ENCODE measurements at regions not wholly inside any gene's neighbourhood (a gene's known extent, or its start where the extent isn't known, plus 50 kb on each side); places are given as distances from the start of the nearest gene placed in this dataset.

- TF ChIP-seq CTCF (IDR thresholded peaks at IDR 0.05 in 4 of 5, conservative IDR thresholded peaks at IDR 0.05 in 1 of 5) (no peak), POLR2A (IDR thresholded peaks at IDR 0.05) (no peak)
Measured at GRCh38 chrX:16067886-16068515, 55.4 kb upstream of the GRPR start.

Measured in gastrocnemius medialis (tissue), 4 donors.